HCT116 (cell line): ENCODE measurements at regions not wholly inside any gene's neighbourhood (a gene's known extent, or its start where the extent isn't known, plus 50 kb on each side); places are given as distances from the start of the nearest gene placed in this dataset.

Experiments
- CTCF ChIP-seq, 3 experiments: fragments of 200-600 bp in 1 of 3; sonication (generic) in 1 of 3; IDR thresholded peaks in 2 of 3; conservative IDR thresholded peaks in 1 of 3; 2 replicates each; pipeline ENCODE4 v1.5.1; 2012 to 2017; ENCODE audit warnings: low read depth in 2 of 3, low read length in 2 of 3, antibody characterized with exemption in 1 of 3, borderline replicate concordance in 1 of 3, control low read depth in 1 of 3, mild to moderate bottlenecking in 1 of 3, mixed read lengths in 1 of 3, mixed run types in 1 of 3, moderate library complexity in 1 of 3; ENCODE audit not compliant: insufficient read depth in 1 of 3
- EZH2 ChIP-seq: fragments of 200-600 bp; sonication (generic); IDR thresholded peaks from 2 replicates; pipeline ENCODE4 v1.6.1; 2017; ENCODE audit warnings: antibody characterized with exemption, mixed run types
- FOSL1 ChIP-seq: IDR thresholded peaks from 2 replicates; pipeline ENCODE4 v1.6.1; 2012; ENCODE audit warnings: low read depth
- MAX ChIP-seq: IDR thresholded peaks from 2 replicates; pipeline ENCODE4 v1.6.1; 2012
- POLR2A ChIP-seq: IDR thresholded peaks from 2 replicates; pipeline ENCODE4 v1.7.0; 2011; ENCODE audit warnings: borderline replicate concordance; ENCODE audit not compliant: insufficient read depth, insufficient read length; ENCODE audit errors: extremely low read depth
- RAD21 ChIP-seq: IDR thresholded peaks from 2 replicates; pipeline ENCODE4 v1.6.1; 2012; ENCODE audit warnings: low read depth, mild to moderate bottlenecking
- SIN3A ChIP-seq: IDR thresholded peaks from 2 replicates; pipeline ENCODE4 v1.6.1; 2012; ENCODE audit warnings: low read depth
- SRF ChIP-seq: IDR thresholded peaks from 2 replicates; pipeline ENCODE4 v1.6.1; 2012; ENCODE audit warnings: low read depth
- ZFX ChIP-seq: fragments of 450-650 bp; IDR thresholded peaks from 2 replicates; pipeline ENCODE4 v1.6.1; 2017
- ZNF274 ChIP-seq: fragments of 200-500 bp; sonication (Bioruptor generic); IDR thresholded peaks from 2 replicates; pipeline ENCODE4 v1.6.1; 2014; ENCODE audit warnings: mild to moderate bottlenecking, low read depth, low read length, inconsistent platforms

- TF ChIP-seq RAD21 (no peak), SIN3A (no peak), CTCF (IDR thresholded peaks at IDR 0.05 in 2 of 3, conservative IDR thresholded peaks at IDR 0.05 in 1 of 3; ENCODE audit: borderline replicate concordance in 1 of 3, insufficient read depth in 1 of 3, low read depth in 2 of 3, low read length in 2 of 3) (no peak), EZH2 (no peak), POLR2A (no peak), MAX (no peak), FOSL1 (no peak), ZNF274 (no peak), ZFX (no peak), SRF (no peak)
These were observed 214.8 kb upstream of the TMEM229A start for GRCh38 chr7:124247691-124248090.
